K562 (cell line): ENCODE measurements at regions not wholly inside any gene's neighbourhood (a gene's known extent, or its start where the extent isn't known, plus 50 kb on each side); places are given as distances from the start of the nearest gene placed in this dataset.

Source experiments
- ATAC-seq: fragments of 200-7000 bp; cut with Tn5 transposase; 3 replicates; pipeline ENCODE4 v1.9.1; 2020; ENCODE audit warnings: moderate library complexity
- BruUV-seq: library from RNA; stranded (reverse); fragments of 400-500 nt; replicated peaks from 2 replicates; lab custom pipeline; 2021; lab: Mats Ljungman, UMichigan
- CTCF ChIA-PET: fragments of 300-600 bp; formaldehyde crosslinking; extraction: SDS; loops from one replicate; lab custom pipeline; 2021; ENCODE audit warnings: low intra/inter-chr PET ratio; lab: Yijun Ruan, JAX
- POLR2A ChIA-PET: fragments of 300-600, 350-650 bp; sonication (Branson Sonifier 250); formaldehyde crosslinking; extraction: SDS; loops from one replicate; lab custom pipeline; 2021; ENCODE audit warnings: antibody characterized with exemption, inconsistent platforms; lab: Yijun Ruan, JAX
- DNase-seq, 4 experiments: peaks; one replicate each; pipeline versions ENCODE4 v3.0.0 to v3.0.0-alpha.2; 2011 to 2018; ENCODE audit warnings: low spot score in 3 of 4, mixed read lengths in 3 of 4; ENCODE audit errors: extremely low read depth in 1 of 4
- FAIRE-seq: peaks from 2 replicates; lab custom pipeline; 2011; peaks lifted over from hg19 to GRCh38; lab: Jason Lieb, UNC
- H2AFZ ChIP-seq: 2 replicates; pipeline ENCODE4 v1.6.0; 2011; ENCODE audit warnings: low read depth, low read length, control low read depth, inconsistent platforms
- H3K27ac ChIP-seq: fragments of 200-600 bp; 3 replicates; pipeline ENCODE4 v1.8.0; 2011; ENCODE audit warnings: low read depth, mild to moderate bottlenecking, control low read depth, inconsistent platforms, low read length, moderate library complexity, mixed read lengths; ENCODE audit errors: extremely low read depth
- H3K27me3 ChIP-seq, 2 experiments: fragments of 300-600 bp in 1 of 2; 2 replicates in 1 of 2; 3 replicates in 1 of 2; pipeline versions ENCODE4 v1.6.0 to v1.8.0; 2011; ENCODE audit warnings: inconsistent platforms in 2 of 2, low read length in 2 of 2, mild to moderate bottlenecking in 1 of 2, mixed read lengths in 1 of 2, moderate library complexity in 1 of 2; ENCODE audit not compliant: control insufficient read depth in 2 of 2, insufficient read depth in 2 of 2
- H3K36me3 ChIP-seq: fragments of 300-600 bp; 3 replicates; pipeline ENCODE4 v1.8.0; 2011; ENCODE audit warnings: mild to moderate bottlenecking, low read length, inconsistent platforms; ENCODE audit not compliant: control insufficient read depth, insufficient read depth
- H3K4me1 ChIP-seq, 2 experiments: fragments of 200-600 bp in 1 of 2; replicated peaks in 1 of 2; 2 replicates in 1 of 2; 3 replicates in 1 of 2; pipeline versions ENCODE4 v1.5.1 to v1.8.0; 2011; ENCODE audit warnings: inconsistent platforms in 2 of 2, low read length in 2 of 2, mild to moderate bottlenecking in 1 of 2, mixed read lengths in 1 of 2, moderate library complexity in 1 of 2; ENCODE audit not compliant: control insufficient read depth in 2 of 2, insufficient read depth in 2 of 2
- H3K4me2 ChIP-seq: 2 replicates; pipeline ENCODE4 v1.6.1; 2011; ENCODE audit warnings: low read length, control low read depth, inconsistent platforms, mixed read lengths; ENCODE audit not compliant: insufficient read depth
- H3K4me3 ChIP-seq: fragments of 200-600 bp; sonication (generic), shearing (Covaris generic); 2 replicates; pipeline ENCODE4 v1.5.1; 2016; ENCODE audit warnings: control low read depth, inconsistent platforms
- H3K79me2 ChIP-seq: fragments of 200-600 bp; 3 replicates; pipeline ENCODE4 v1.8.0; 2011; ENCODE audit warnings: low read length, inconsistent platforms; ENCODE audit not compliant: control insufficient read depth, insufficient read depth
- H3K9ac ChIP-seq, 2 experiments: 2 replicates each; pipeline versions ENCODE4 v1.6.0 to v1.6.1; 2011; ENCODE audit warnings: low read depth in 2 of 2, low read length in 2 of 2, control low read depth in 1 of 2, inconsistent platforms in 1 of 2, mild to moderate bottlenecking in 1 of 2, mixed read lengths in 1 of 2; ENCODE audit not compliant: insufficient read depth in 1 of 2
- H3K9me1 ChIP-seq: one replicate; pipeline ENCODE4 v1.6.0; 2011; ENCODE audit warnings: inconsistent platforms, mild to moderate bottlenecking, low read length, moderate library complexity; ENCODE audit not compliant: control insufficient read depth, insufficient read depth
- H3K9me3 ChIP-seq: replicated peaks from 2 replicates; pipeline ENCODE4 v1.5.1; 2011; ENCODE audit warnings: low read depth, low read length, inconsistent platforms; ENCODE audit not compliant: control insufficient read depth, insufficient read depth
- H4K20me1 ChIP-seq: replicated peaks from 2 replicates; pipeline ENCODE4 v1.6.1; 2011; ENCODE audit warnings: low read length, inconsistent platforms, mixed read lengths; ENCODE audit not compliant: control insufficient read depth, insufficient read depth
- DACH1 ChIP-seq: fragments of 450-650 bp; IDR thresholded peaks from 2 replicates; pipeline ENCODE4 v1.6.1; 2018; ENCODE audit not compliant: partially characterized antibody
- E2F8 ChIP-seq: fragments of 450-650 bp; IDR thresholded peaks from 2 replicates; pipeline ENCODE4 v1.7.1; 2018; ENCODE audit warnings: mild to moderate bottlenecking, low read depth; ENCODE audit not compliant: partially characterized antibody
- ETV1 ChIP-seq: fragments of 450-650 bp; conservative IDR thresholded peaks from 2 replicates; pipeline ENCODE4 v1.6.1; 2016; ENCODE audit warnings: missing genetic modification characterization, control low read depth, low read depth, missing compliant biosample characterization
- MXD1 ChIP-seq: fragments of 250-450 bp; sonication (Bioruptor Pico); IDR thresholded peaks from 2 replicates; pipeline ENCODE4 v1.8.0; 2021; ENCODE audit warnings: borderline replicate concordance, mild to moderate bottlenecking, moderate library complexity; ENCODE audit not compliant: poor library complexity, severe bottlenecking
- RBM14 ChIP-seq: fragments of 200-400 bp; formaldehyde crosslinking; IDR thresholded peaks from 2 replicates; pipeline ENCODE4 v1.6.1; 2018; ENCODE audit warnings: low read depth, mild to moderate bottlenecking, low read length, moderate library complexity, borderline replicate concordance; ENCODE audit not compliant: insufficient read depth
- SMARCC2 ChIP-seq: fragments of 450-650 bp; IDR thresholded peaks from 2 replicates; pipeline ENCODE4 v1.6.1; 2017; ENCODE audit warnings: antibody characterized with exemption, moderate library complexity, mild to moderate bottlenecking, low read depth
- TAF1 ChIP-seq: IDR thresholded peaks from 2 replicates; pipeline ENCODE4 v1.6.1; 2011; ENCODE audit warnings: mild to moderate bottlenecking, low read length, moderate library complexity; ENCODE audit not compliant: insufficient read depth, control insufficient read depth, severe bottlenecking; ENCODE audit errors: extremely low read depth
- ZNF146 ChIP-seq: IDR thresholded peaks from one replicate; pipeline ENCODE4 v1.6.1; 2018; ENCODE audit warnings: missing compliant biosample characterization; ENCODE audit not compliant: unreplicated experiment
- ZNF324 ChIP-seq: fragments of 250-450 bp; sonication (Bioruptor Pico); IDR thresholded peaks from 2 replicates; pipeline ENCODE4 v1.4.0; 2020; ENCODE audit warnings: mild to moderate bottlenecking
- WGBS: fragments of 100-300 bp; shearing (Covaris generic); methylation state at CpG from one replicate; pipeline ENCODE4 v1.1.6; 2016; ENCODE audit warnings: low coverage, mixed read lengths; ENCODE audit not compliant: insufficient coverage; ENCODE audit errors: missing lambda C conversion rate; 5-methylcytosine and 5-hydroxymethylcytosine counted together
- in situ Hi-C: fragments of 300-500 bp; cut with MboI; formaldehyde crosslinking; loops from 4 replicates; pipeline ENCODE4 v1.15.0; 2018; ENCODE audit warnings: inconsistent platforms, mixed read lengths
- intact Hi-C: fragments of 100-400 bp; cut with micrococcal nuclease; formaldehyde crosslinking; loops from 2 replicates; pipeline ENCODE4 v1.14.2; 2022
- TF ChIP-seq, protein P1 (sequence below): fragments of 450-650 bp; IDR thresholded peaks from one replicate; pipeline ENCODE4 v1.6.1; 2018; ENCODE audit warnings: mild to moderate bottlenecking, moderate library complexity; ENCODE audit not compliant: partially characterized antibody
- TF ChIP-seq, protein P2 (sequence below): sonication (generic); formaldehyde crosslinking; IDR thresholded peaks from 2 replicates; pipeline ENCODE4 v1.8.0; 2022; ENCODE audit warnings: missing genetic modification reagents, mild to moderate bottlenecking, borderline replicate concordance

GRCh38 chr11:80281194-80281593 is 840.4 kb upstream of the TENM4 start:
- Histone ChIP-seq H4K20me1 (no peaks in the 10 kb centered on the region), H3K9me1 (no peaks in the 10 kb centered on the region)
- intact Hi-C loops: no loop called here
- in situ Hi-C loops: no loop called here
- no peak for DNase-seq
- no peak for TF ChIP-seq ZNF146 (CRISPR knock-in tag)
- no peak for TF ChIP-seq SMARCC2
- no peak for TF ChIP-seq DACH1
- TF ChIP-seq ETV1 (tag): no peak
- TF ChIP-seq, protein P1, sequence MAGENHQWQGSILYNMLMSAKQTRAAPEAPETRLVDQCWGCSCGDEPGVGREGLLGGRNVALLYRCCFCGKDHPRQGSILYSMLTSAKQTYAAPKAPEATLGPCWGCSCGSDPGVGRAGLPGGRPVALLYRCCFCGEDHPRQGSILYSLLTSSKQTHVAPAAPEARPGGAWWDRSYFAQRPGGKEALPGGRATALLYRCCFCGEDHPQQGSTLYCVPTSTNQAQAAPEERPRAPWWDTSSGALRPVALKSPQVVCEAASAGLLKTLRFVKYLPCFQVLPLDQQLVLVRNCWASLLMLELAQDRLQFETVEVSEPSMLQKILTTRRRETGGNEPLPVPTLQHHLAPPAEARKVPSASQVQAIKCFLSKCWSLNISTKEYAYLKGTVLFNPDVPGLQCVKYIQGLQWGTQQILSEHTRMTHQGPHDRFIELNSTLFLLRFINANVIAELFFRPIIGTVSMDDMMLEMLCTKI: no peak
- TF ChIP-seq, protein P2, sequence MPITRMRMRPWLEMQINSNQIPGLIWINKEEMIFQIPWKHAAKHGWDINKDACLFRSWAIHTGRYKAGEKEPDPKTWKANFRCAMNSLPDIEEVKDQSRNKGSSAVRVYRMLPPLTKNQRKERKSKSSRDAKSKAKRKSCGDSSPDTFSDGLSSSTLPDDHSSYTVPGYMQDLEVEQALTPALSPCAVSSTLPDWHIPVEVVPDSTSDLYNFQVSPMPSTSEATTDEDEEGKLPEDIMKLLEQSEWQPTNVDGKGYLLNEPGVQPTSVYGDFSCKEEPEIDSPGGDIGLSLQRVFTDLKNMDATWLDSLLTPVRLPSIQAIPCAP (CRISPR knock-in tag): no peak
- TF ChIP-seq MXD1 (CRISPR knock-in tag): no peak
- no peak for TF ChIP-seq RBM14
- no peak for TF ChIP-seq ZNF324 (CRISPR knock-in tag)
- TF ChIP-seq E2F8: no peak
- TF ChIP-seq TAF1: no peak
- TF ChIP-seq, all 486 proteins: peak for 0
- FAIRE-seq (no peak), ATAC-seq (no peak)
- H3K4me3 ChIP-seq: no peak overlapping the region
- no peaks in the 10 kb centered on the region for H3K9me3 ChIP-seq
- H2AFZ ChIP-seq: no peak overlapping the region
- H3K79me2 ChIP-seq: no peaks in the 10 kb centered on the region
- 0% methylated on average over 1 of the region's 1 CpG for WGBS
- no peak overlapping the region for H3K9ac ChIP-seq
- no TSS peak for BruUV-seq
- no peaks in the 10 kb centered on the region for H3K27me3 ChIP-seq
- CTCF ChIA-PET: no interaction called here
- no peak overlapping the region for H3K4me2 ChIP-seq
- H3K4me1 ChIP-seq: no peaks in the 10 kb centered on the region
- POLR2A ChIA-PET: no interaction called here
- H3K36me3 ChIP-seq: no peaks in the 10 kb centered on the region
- no peak overlapping the region for H3K27ac ChIP-seq
